ENCODE measurements at regions not wholly inside any gene's neighbourhood (a gene's known extent, or its start where the extent isn't known, plus 50 kb on each side); places are given as distances from the start of the nearest gene placed in this dataset.

DNA sequence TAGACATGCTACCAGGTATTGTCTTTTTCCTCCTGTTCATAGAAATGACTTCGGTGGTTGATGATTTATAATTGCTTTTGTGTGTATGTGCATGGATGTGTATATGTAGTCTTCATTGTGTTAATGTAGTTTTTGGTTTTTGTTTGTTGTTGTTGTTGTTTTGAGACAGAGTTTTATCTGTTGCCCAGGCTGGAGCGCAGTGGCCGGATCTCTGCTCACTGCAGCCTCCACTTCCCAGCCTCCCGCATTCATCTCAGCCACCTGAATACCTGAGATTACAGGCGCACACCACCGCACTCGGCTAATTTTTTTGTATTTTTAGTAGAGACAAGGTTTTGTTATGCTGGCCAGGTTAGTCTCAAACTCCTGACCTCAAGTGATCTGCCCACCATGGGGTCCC, 75.2 kb downstream of the HFE start:
- Mint-ChIP-seq H3K9me3 (no peaks in the 10 kb centered on the region; a peak in 1 of 5 replicates), H3K27ac (no peak overlapping the region), H3K4me3 (peak overlapping the region in 1 of 2 experiments; percentile 5; a peak in 1 of 5 replicates), H3K27me3 (ENCODE audit: low read depth) (peaks cover 5% of the 10 kb centered on the region; the same call in 1 of the 2 replicates), H3K36me3 (ENCODE audit: insufficient read depth in 1 of 3, low read depth in 3 of 3) (peaks cover 2 to 5% (median 4%) of the 10 kb centered on the region in 3 experiments; a peak in 5 of 7 replicates), H3K4me1 (peaks cover 17 to 18% of the 10 kb centered on the region in 2 experiments)
- Histone ChIP-seq H2BK120ac (ENCODE audit: low read depth, low read length, poor library complexity, severe bottlenecking) (no peak overlapping the region), H3K27me3 (ENCODE audit: insufficient read depth, low read length) (no peaks in the 10 kb centered on the region), H4K20me1 (ENCODE audit: control insufficient read depth, insufficient read depth, insufficient read length) (no peaks in the 10 kb centered on the region), H3K27ac (ENCODE audit: insufficient read length, low read depth, low read length) (no peak overlapping the region), H3K4ac (ENCODE audit: low read depth, low read length) (no peak overlapping the region), H3K14ac (ENCODE audit: insufficient read depth, low read length) (no peak overlapping the region), H3K79me2 (ENCODE audit: insufficient read depth, low read length) (no peaks in the 10 kb centered on the region; the same call in 1 of the 2 replicates), H3T11ph (ENCODE audit: low read length) (no peak overlapping the region), H2BK12ac (ENCODE audit: insufficient read length, low read depth, low read length) (no peak overlapping the region), H3K4me2 (ENCODE audit: insufficient read depth, insufficient read length, low read length) (no peak overlapping the region), H3K9me3 (ENCODE audit: control insufficient read depth, low read depth, low read length) (no peaks in the 10 kb centered on the region), H2AK5ac (ENCODE audit: insufficient read length, low read length) (no peak overlapping the region), H3K4me1 (ENCODE audit: insufficient read depth, low read length) (peaks cover 3% of the 10 kb centered on the region), H2BK15ac (ENCODE audit: low read depth, low read length) (no peak overlapping the region), H2BK5ac (ENCODE audit: insufficient read length, low read length) (no peak overlapping the region), H3K79me1 (ENCODE audit: insufficient read depth, low read depth, low read length, poor library complexity, severe bottlenecking) (no peaks in the 10 kb centered on the region), H4K8ac (replicated peaks; ENCODE audit: insufficient read length, low read depth, low read length) (no peak overlapping the region), H3K23ac (ENCODE audit: insufficient read length, low read depth, low read length) (no peak overlapping the region), H3K18ac (ENCODE audit: insufficient read length, low read depth, low read length) (no peak overlapping the region), H4K91ac (ENCODE audit: insufficient read length, low read depth, low read length) (no peak overlapping the region), H4K5ac (ENCODE audit: insufficient read length, low read depth, low read length) (no peak overlapping the region), H2BK20ac (ENCODE audit: low read depth, low read length, poor library complexity, severe bottlenecking) (no peak overlapping the region), H3K9ac (ENCODE audit: extremely low read depth, insufficient read length, low read length) (no peak overlapping the region), H3K56ac (ENCODE audit: insufficient read length, low read depth, low read length) (no peak overlapping the region), H2AFZ (ENCODE audit: low read length) (no peak overlapping the region), H3K23me2 (ENCODE audit: insufficient read length, low read depth, low read length, poor library complexity, severe bottlenecking) (no peaks in the 10 kb centered on the region)
- no peak for DNase-seq
- TF ChIP-seq, protein P1, sequence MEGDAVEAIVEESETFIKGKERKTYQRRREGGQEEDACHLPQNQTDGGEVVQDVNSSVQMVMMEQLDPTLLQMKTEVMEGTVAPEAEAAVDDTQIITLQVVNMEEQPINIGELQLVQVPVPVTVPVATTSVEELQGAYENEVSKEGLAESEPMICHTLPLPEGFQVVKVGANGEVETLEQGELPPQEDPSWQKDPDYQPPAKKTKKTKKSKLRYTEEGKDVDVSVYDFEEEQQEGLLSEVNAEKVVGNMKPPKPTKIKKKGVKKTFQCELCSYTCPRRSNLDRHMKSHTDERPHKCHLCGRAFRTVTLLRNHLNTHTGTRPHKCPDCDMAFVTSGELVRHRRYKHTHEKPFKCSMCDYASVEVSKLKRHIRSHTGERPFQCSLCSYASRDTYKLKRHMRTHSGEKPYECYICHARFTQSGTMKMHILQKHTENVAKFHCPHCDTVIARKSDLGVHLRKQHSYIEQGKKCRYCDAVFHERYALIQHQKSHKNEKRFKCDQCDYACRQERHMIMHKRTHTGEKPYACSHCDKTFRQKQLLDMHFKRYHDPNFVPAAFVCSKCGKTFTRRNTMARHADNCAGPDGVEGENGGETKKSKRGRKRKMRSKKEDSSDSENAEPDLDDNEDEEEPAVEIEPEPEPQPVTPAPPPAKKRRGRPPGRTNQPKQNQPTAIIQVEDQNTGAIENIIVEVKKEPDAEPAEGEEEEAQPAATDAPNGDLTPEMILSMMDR (conservative IDR thresholded peaks at IDR 0.05): no peak
- WGBS (ENCODE audit: extremely low coverage, insufficient read length, low lambda C conversion rate): no CpG with 5 or more reads among the region's 7 CpGs

Measured in H9 (cell line).